ENCODE measurements at regions not wholly inside any gene's neighbourhood (a gene's known extent, or its start where the extent isn't known, plus 50 kb on each side); places are given as distances from the start of the nearest gene placed in this dataset.

DNA sequence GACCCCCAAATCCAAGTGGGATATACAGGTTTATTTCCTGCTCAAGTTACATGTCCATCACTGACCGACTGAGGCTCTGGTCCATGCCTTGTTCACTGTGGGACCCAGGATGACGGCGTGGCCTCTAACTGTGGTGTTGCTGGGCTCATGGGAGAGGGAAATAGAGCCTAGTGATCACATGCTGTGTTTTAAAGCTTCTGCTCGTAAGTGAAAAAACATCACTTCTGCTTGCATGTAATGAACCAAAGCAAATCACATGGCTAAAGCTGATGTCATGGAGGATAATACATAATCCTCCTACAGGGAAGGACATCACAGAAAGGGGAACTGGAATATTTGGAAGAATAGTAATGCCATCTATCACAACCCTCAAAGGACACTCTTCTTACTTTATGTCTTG lies 107.6 kb downstream of the FASLG start:
- TF ChIP-seq, protein P1, sequence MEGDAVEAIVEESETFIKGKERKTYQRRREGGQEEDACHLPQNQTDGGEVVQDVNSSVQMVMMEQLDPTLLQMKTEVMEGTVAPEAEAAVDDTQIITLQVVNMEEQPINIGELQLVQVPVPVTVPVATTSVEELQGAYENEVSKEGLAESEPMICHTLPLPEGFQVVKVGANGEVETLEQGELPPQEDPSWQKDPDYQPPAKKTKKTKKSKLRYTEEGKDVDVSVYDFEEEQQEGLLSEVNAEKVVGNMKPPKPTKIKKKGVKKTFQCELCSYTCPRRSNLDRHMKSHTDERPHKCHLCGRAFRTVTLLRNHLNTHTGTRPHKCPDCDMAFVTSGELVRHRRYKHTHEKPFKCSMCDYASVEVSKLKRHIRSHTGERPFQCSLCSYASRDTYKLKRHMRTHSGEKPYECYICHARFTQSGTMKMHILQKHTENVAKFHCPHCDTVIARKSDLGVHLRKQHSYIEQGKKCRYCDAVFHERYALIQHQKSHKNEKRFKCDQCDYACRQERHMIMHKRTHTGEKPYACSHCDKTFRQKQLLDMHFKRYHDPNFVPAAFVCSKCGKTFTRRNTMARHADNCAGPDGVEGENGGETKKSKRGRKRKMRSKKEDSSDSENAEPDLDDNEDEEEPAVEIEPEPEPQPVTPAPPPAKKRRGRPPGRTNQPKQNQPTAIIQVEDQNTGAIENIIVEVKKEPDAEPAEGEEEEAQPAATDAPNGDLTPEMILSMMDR (conservative IDR thresholded peaks at IDR 0.05; ENCODE audit: low read depth, low read length), result no peak
- TF ChIP-seq EZH2 (IDR thresholded peaks at IDR 0.05; ENCODE audit: borderline replicate concordance, low read depth, low read length, poor library complexity, severe bottlenecking), result no peak
